RWPE2 (cell line): ENCODE measurements at regions not wholly inside any gene's neighbourhood (a gene's known extent, or its start where the extent isn't known, plus 50 kb on each side); places are given as distances from the start of the nearest gene placed in this dataset.

ENCODE experiments used
- ATAC-seq: fragments of 200-7000 bp; cut with Tn5 transposase; 3 replicates; pipeline ENCODE4 v1.9.1; 2021; ENCODE audit warnings: low read depth
- DNase-seq: peaks from one replicate; pipeline ENCODE4 v3.0.0-alpha.2; 2020; ENCODE audit warnings: low spot score
- H3K27ac ChIP-seq: fragments of 450-650 bp; 2 replicates; pipeline ENCODE4 v1.5.1; 2017; ENCODE audit warnings: mild to moderate bottlenecking; ENCODE audit not compliant: poor library complexity, severe bottlenecking
- H3K27me3 ChIP-seq: fragments of 250-450 bp; sonication (Bioruptor Pico); 2 replicates; pipeline ENCODE4 v1.5.1; 2021; ENCODE audit warnings: mild to moderate bottlenecking, moderate library complexity; ENCODE audit not compliant: insufficient read depth, poor library complexity, severe bottlenecking
- H3K36me3 ChIP-seq: fragments of 250-450 bp; sonication (Bioruptor Pico); 2 replicates; pipeline ENCODE4 v1.5.1; 2020; ENCODE audit warnings: low read depth, mild to moderate bottlenecking, moderate library complexity
- H3K4me1 ChIP-seq: fragments of 250-450 bp; sonication (Bioruptor Pico); 2 replicates; pipeline ENCODE4 v1.5.1; 2021; ENCODE audit warnings: mild to moderate bottlenecking, moderate library complexity; ENCODE audit not compliant: insufficient read depth, poor library complexity, severe bottlenecking
- H3K4me3 ChIP-seq: fragments of 250-450 bp; sonication (Bioruptor Pico); 2 replicates; pipeline ENCODE4 v1.5.1; 2021; ENCODE audit warnings: mild to moderate bottlenecking, moderate library complexity; ENCODE audit not compliant: severe bottlenecking
- H3K9me3 ChIP-seq: fragments of 250-450 bp; sonication (Bioruptor Pico); 2 replicates; pipeline ENCODE4 v1.5.1; 2021; ENCODE audit warnings: mild to moderate bottlenecking, moderate library complexity; ENCODE audit not compliant: severe bottlenecking
- CTCF ChIP-seq: fragments of 450-650 bp; IDR thresholded peaks from one replicate; pipeline ENCODE4 v1.5.1; 2017; ENCODE audit warnings: mild to moderate bottlenecking, moderate library complexity; ENCODE audit not compliant: poor library complexity, severe bottlenecking

- H3K4me3 ChIP-seq: no peak overlapping the region
- DNase-seq: no peak
- no peak for TF ChIP-seq CTCF
These were observed 387.7 kb upstream of the TEX13C start for GRCh38 chrX:124931958-124932357.

GRCh38 chrX:124938715-124939114 lies 381.0 kb upstream of the TEX13C start:
- Histone ChIP-seq H3K9me3 (no peaks in the 10 kb centered on the region), H3K27ac (no peak overlapping the region), H3K4me3 (no peak overlapping the region), H3K36me3 (no peaks in the 10 kb centered on the region), H3K27me3 (no peaks in the 10 kb centered on the region), H3K4me1 (no peaks in the 10 kb centered on the region)
- TF ChIP-seq CTCF: no peak
- ATAC-seq (no peak), DNase-seq (no peak)

More at GRCh38 chrX:124931958-124932357, 387.7 kb upstream of the TEX13C start:
- no peak for ATAC-seq
- no peak overlapping the region for H3K27ac ChIP-seq
- H3K4me1 ChIP-seq: no peaks in the 10 kb centered on the region
- H3K27me3 ChIP-seq: no peaks in the 10 kb centered on the region
- no peaks in the 10 kb centered on the region for H3K36me3 ChIP-seq
- no peaks in the 10 kb centered on the region for H3K9me3 ChIP-seq

- DNase-seq: no peak
- no peak overlapping the region for H3K4me3 ChIP-seq
These were observed 379.1 kb upstream of the TEX13C start for GRCh38 chrX:124940531-124940930.

GRCh38 chrX:124954402-124954801 lies 365.3 kb upstream of the TEX13C start:
- Histone ChIP-seq H3K4me1 (no peaks in the 10 kb centered on the region), H3K9me3 (no peaks in the 10 kb centered on the region), H3K27ac (no peak overlapping the region), H3K4me3 (no peak overlapping the region), H3K36me3 (no peaks in the 10 kb centered on the region), H3K27me3 (no peaks in the 10 kb centered on the region)
- no peak for TF ChIP-seq CTCF
- DNase-seq (no peak), ATAC-seq (no peak)

More at GRCh38 chrX:124940531-124940930, 379.1 kb upstream of the TEX13C start:
- Histone ChIP-seq H3K27me3 (no peaks in the 10 kb centered on the region), H3K4me1 (no peaks in the 10 kb centered on the region), H3K36me3 (no peaks in the 10 kb centered on the region), H3K9me3 (no peaks in the 10 kb centered on the region), H3K27ac (no peak overlapping the region)
- TF ChIP-seq CTCF: no peak
- no peak for ATAC-seq

GRCh38 chrX:124960454-124960853 lies 359.2 kb upstream of the TEX13C start:
- Histone ChIP-seq H3K4me1 (no peaks in the 10 kb centered on the region), H3K4me3 (no peak overlapping the region), H3K9me3 (no peaks in the 10 kb centered on the region), H3K27ac (no peak overlapping the region), H3K27me3 (no peaks in the 10 kb centered on the region), H3K36me3 (no peaks in the 10 kb centered on the region)
- ATAC-seq (no peak), DNase-seq (no peak)
- no peak for TF ChIP-seq CTCF
